Aorta (tissue), 5 donors: ENCODE measurements at regions not wholly inside any gene's neighbourhood (a gene's known extent, or its start where the extent isn't known, plus 50 kb on each side); places are given as distances from the start of the nearest gene placed in this dataset.

ENCODE experiments used
- ATAC-seq: fragments of 200-7000 bp; cut with Tn5 transposase; one replicate; pipeline ENCODE4 v1.9.1; 2022; ENCODE audit warnings: moderate library complexity; ENCODE audit not compliant: low FRiP score
- DNase-seq, 2 donors: peaks; one replicate each; pipeline ENCODE4 v3.0.0-alpha.2; 2020
- H3K27ac ChIP-seq, 2 donors: one replicate each; pipeline ENCODE4 v1.5.1; 2013; ENCODE audit warnings: low read length in 2 of 2, mild to moderate bottlenecking in 2 of 2, moderate library complexity in 2 of 2, control low read depth in 1 of 2, inconsistent platforms in 1 of 2, low read depth in 1 of 2
- H3K27me3 ChIP-seq, 2 donors: one replicate each; pipeline ENCODE4 v1.6.1; 2013; ENCODE audit warnings: control low read depth in 1 of 2, low read length in 1 of 2, mild to moderate bottlenecking in 1 of 2, moderate library complexity in 1 of 2; ENCODE audit not compliant: insufficient read depth in 2 of 2, control insufficient read depth in 1 of 2
- H3K36me3 ChIP-seq, 2 donors: one replicate each; pipeline ENCODE4 v1.6.1; 2013; ENCODE audit warnings: control low read depth in 1 of 2, low read length in 1 of 2, mild to moderate bottlenecking in 1 of 2; ENCODE audit not compliant: insufficient read depth in 2 of 2, control insufficient read depth in 1 of 2
- H3K4me1 ChIP-seq, 2 donors: one replicate each; pipeline ENCODE4 v1.6.1; 2013; ENCODE audit warnings: low read length in 2 of 2, control low read depth in 1 of 2, mild to moderate bottlenecking in 1 of 2, moderate library complexity in 1 of 2; ENCODE audit not compliant: insufficient read depth in 2 of 2, control insufficient read depth in 1 of 2
- H3K4me3 ChIP-seq, 2 donors: one replicate each; pipeline ENCODE4 v1.5.1; 2013; ENCODE audit warnings: low read length in 2 of 2, control low read depth in 1 of 2, mild to moderate bottlenecking in 1 of 2
- H3K9me3 ChIP-seq: one replicate; pipeline ENCODE4 v1.6.1; 2013; ENCODE audit warnings: mild to moderate bottlenecking, low read length; ENCODE audit not compliant: control insufficient read depth
- WGBS, 2 donors: extraction: QIAGEN DNeasy Blood & Tissue Kit; methylation state at CpG; one replicate each; pipeline ENCODE4 v1.1.7; 2013; 5-methylcytosine and 5-hydroxymethylcytosine counted together
- intact Hi-C, 2 donors: fragments of 100-400 bp; cut with DNase I; formaldehyde crosslinking; loops; one replicate each; pipeline versions ENCODE4 v1.14.2 to v1.15.0; 2022
- donor health status: healthy with polysubstance abuse.
- donor health status: Bipolar disorder and iron deficiency.
- donor health status: DM: no; HTN: no; CAD: no.
- donor health status: DM: no; HTN: no; CAD: no.
- donor health status: DM: yes; HTN: yes; CAD: no.

GRCh38 chr4:11209826-11210225 lies 218.9 kb downstream of the HS3ST1 start:
- no peaks in the 10 kb centered on the region for H3K9me3 ChIP-seq
- H3K36me3 ChIP-seq = no peaks in the 10 kb centered on the region
- no peaks in the 10 kb centered on the region for H3K4me1 ChIP-seq
- H3K27me3 ChIP-seq = no peaks in the 10 kb centered on the region
- H3K4me3 ChIP-seq = no peak overlapping the region
- DNase-seq (no peak), ATAC-seq (no peak)
- no peak overlapping the region for H3K27ac ChIP-seq
- intact Hi-C loops = no loop called here
- 30 to 33% methylated on average over 5 of the region's 5 CpGs for WGBS, 2 donors

GRCh38 chr4:11201256-11201655 lies 227.4 kb downstream of the HS3ST1 start:
- Histone ChIP-seq H3K9me3 (no peaks in the 10 kb centered on the region), H3K4me3 (no peak overlapping the region), H3K4me1 (no peaks in the 10 kb centered on the region), H3K36me3 (no peaks in the 10 kb centered on the region), H3K27me3 (no peaks in the 10 kb centered on the region), H3K27ac (no peak overlapping the region)
- intact Hi-C loops = no loop called here
- no peak for DNase-seq
- WGBS, 2 donors = 95 to 96% methylated on average over 2 of the region's 2 CpGs
- no peak for ATAC-seq

- intact Hi-C loops = no loop called here
- Histone ChIP-seq H3K9me3 (no peaks in the 10 kb centered on the region), H3K27me3 (no peaks in the 10 kb centered on the region), H3K27ac (no peak overlapping the region), H3K36me3 (no peaks in the 10 kb centered on the region), H3K4me1 (no peaks in the 10 kb centered on the region), H3K4me3 (no peak overlapping the region)
- no peak for DNase-seq
- WGBS, 2 donors = 92 to 93% methylated on average over 14 of the region's 14 CpGs
- ATAC-seq = no peak
Measured at GRCh38 chr4:11198516-11199305, 230.0 kb downstream of the HS3ST1 start.

GRCh38 chr4:11197631-11198341 lies 230.9 kb downstream of the HS3ST1 start:
- Histone ChIP-seq H3K36me3 (no peaks in the 10 kb centered on the region), H3K4me3 (no peak overlapping the region), H3K4me1 (no peaks in the 10 kb centered on the region), H3K27ac (no peak overlapping the region), H3K27me3 (no peaks in the 10 kb centered on the region), H3K9me3 (no peaks in the 10 kb centered on the region)
- DNase-seq (no peak), ATAC-seq (no peak)
- intact Hi-C loops = no loop called here
- 94 to 95% methylated on average over 8 of the region's 8 CpGs for WGBS, 2 donors

- Histone ChIP-seq H3K4me1 (no peaks in the 10 kb centered on the region), H3K4me3 (no peak overlapping the region), H3K27ac (no peak overlapping the region), H3K36me3 (no peaks in the 10 kb centered on the region), H3K9me3 (no peaks in the 10 kb centered on the region), H3K27me3 (no peaks in the 10 kb centered on the region)
- DNase-seq = no peak
- no peak for ATAC-seq
- 66 to 72% methylated on average over 4 of the region's 4 CpGs for WGBS, 2 donors
- intact Hi-C loops = no loop called here
Measured at GRCh38 chr4:11196927-11197522, 231.7 kb downstream of the HS3ST1 start.

- Histone ChIP-seq H3K27ac (no peak overlapping the region), H3K9me3 (no peaks in the 10 kb centered on the region), H3K4me1 (no peaks in the 10 kb centered on the region), H3K27me3 (no peaks in the 10 kb centered on the region), H3K4me3 (no peak overlapping the region), H3K36me3 (no peaks in the 10 kb centered on the region)
- ATAC-seq (no peak), DNase-seq (no peak)
- WGBS, 2 donors = 38 to 54% methylated on average over 3 of the region's 3 CpGs
- intact Hi-C loops = no loop called here
Measured at GRCh38 chr4:11194431-11194830, 234.3 kb downstream of the HS3ST1 start.

GRCh38 chr4:11189756-11190155 lies 238.9 kb downstream of the HS3ST1 start:
- DNase-seq (no peak), ATAC-seq (no peak)
- Histone ChIP-seq H3K27me3 (no peaks in the 10 kb centered on the region), H3K27ac (no peak overlapping the region), H3K9me3 (no peaks in the 10 kb centered on the region), H3K4me1 (no peaks in the 10 kb centered on the region), H3K4me3 (no peak overlapping the region), H3K36me3 (no peaks in the 10 kb centered on the region)
- intact Hi-C loops = no loop called here
- WGBS, 2 donors = 38 to 59% methylated on average over 2 of the region's 2 CpGs

GRCh38 chr4:11183356-11183740 lies 245.3 kb downstream of the HS3ST1 start:
- Histone ChIP-seq H3K4me3 (no peak overlapping the region), H3K27ac (no peak overlapping the region), H3K4me1 (no peaks in the 10 kb centered on the region), H3K27me3 (no peaks in the 10 kb centered on the region), H3K36me3 (no peaks in the 10 kb centered on the region), H3K9me3 (no peaks in the 10 kb centered on the region)
- WGBS, 2 donors = 7 to 11% methylated on average over 2 of the region's 2 CpGs
- ATAC-seq (no peak), DNase-seq (no peak)
- intact Hi-C loops = no loop called here
